Endodermal cell (in vitro differentiated cells): ENCODE measurements at regions not wholly inside any gene's neighbourhood (a gene's known extent, or its start where the extent isn't known, plus 50 kb on each side); places are given as distances from the start of the nearest gene placed in this dataset.

Experiments
- DNase-seq: peaks from one replicate; pipeline ENCODE4 v3.0.0-alpha.2; 2017
- H3K27ac ChIP-seq: 2 replicates; pipeline ENCODE4 v1.5.1; 2013; ENCODE audit warnings: mild to moderate bottlenecking, low read depth, low read length, moderate library complexity
- H3K27me3 ChIP-seq: 2 replicates; pipeline ENCODE4 v1.6.1; 2013; ENCODE audit warnings: mild to moderate bottlenecking, low read length, moderate library complexity; ENCODE audit not compliant: insufficient read depth, control insufficient read depth, poor library complexity, severe bottlenecking
- H3K36me3 ChIP-seq: 2 replicates; pipeline ENCODE4 v1.7.0; 2013; ENCODE audit warnings: mild to moderate bottlenecking, low read length, moderate library complexity; ENCODE audit not compliant: control insufficient read depth, insufficient read depth
- H3K4me1 ChIP-seq: one replicate; pipeline ENCODE4 v1.7.0; 2013; ENCODE audit warnings: low read length; ENCODE audit not compliant: control insufficient read depth, insufficient read depth
- H3K4me3 ChIP-seq: 2 replicates; pipeline ENCODE4 v1.5.1; 2013; ENCODE audit warnings: mild to moderate bottlenecking, low read length, moderate library complexity
- H3K9ac ChIP-seq: 2 replicates; pipeline ENCODE4 v1.6.1; 2013; ENCODE audit warnings: mild to moderate bottlenecking, low read length, moderate library complexity; ENCODE audit not compliant: poor library complexity, severe bottlenecking; ENCODE audit errors: extremely low read depth
- H3K9me3 ChIP-seq: 2 replicates; pipeline ENCODE4 v1.6.1; 2013; ENCODE audit warnings: mild to moderate bottlenecking, low read length, moderate library complexity; ENCODE audit not compliant: control insufficient read depth
- H3K27ac Mint-ChIP-seq: 2 replicates; pipeline ENCODE4 v1.8.0; 2020; ENCODE audit warnings: mixed read lengths
- H3K27me3 Mint-ChIP-seq: 2 replicates; pipeline ENCODE4 v1.8.0; 2021; ENCODE audit warnings: mild to moderate bottlenecking, mixed read lengths; ENCODE audit not compliant: insufficient read depth
- H3K36me3 Mint-ChIP-seq: 2 replicates; pipeline ENCODE4 v1.8.0; 2020; ENCODE audit warnings: low read depth, mixed read lengths
- H3K4me1 Mint-ChIP-seq: 2 replicates; pipeline ENCODE4 v1.8.0; 2020; ENCODE audit warnings: mixed read lengths
- H3K4me3 Mint-ChIP-seq: 2 replicates; pipeline ENCODE4 v1.8.0; 2020; ENCODE audit warnings: mild to moderate bottlenecking, moderate library complexity, mixed read lengths
- H3K9me3 Mint-ChIP-seq: 2 replicates; pipeline ENCODE4 v1.8.0; 2020; ENCODE audit warnings: mild to moderate bottlenecking, mixed read lengths
- WGBS, 2 experiments: methylation state at CpG; one replicate each; pipeline versions ENCODE4 v1.1.5 to v1.1.7; 2013; ENCODE audit warnings: missing lambda C conversion rate in 2 of 2, mixed read lengths in 1 of 2; ENCODE audit not compliant: insufficient coverage in 1 of 2, insufficient read length in 1 of 2; 5-methylcytosine and 5-hydroxymethylcytosine counted together
- TF ChIP-seq, protein P1 (sequence below): fragments of 200-600 bp; sonication (generic); conservative IDR thresholded peaks from 2 replicates; pipeline ENCODE4 v1.5.0; 2021; ENCODE audit warnings: antibody characterized with exemption, mild to moderate bottlenecking

DNA sequence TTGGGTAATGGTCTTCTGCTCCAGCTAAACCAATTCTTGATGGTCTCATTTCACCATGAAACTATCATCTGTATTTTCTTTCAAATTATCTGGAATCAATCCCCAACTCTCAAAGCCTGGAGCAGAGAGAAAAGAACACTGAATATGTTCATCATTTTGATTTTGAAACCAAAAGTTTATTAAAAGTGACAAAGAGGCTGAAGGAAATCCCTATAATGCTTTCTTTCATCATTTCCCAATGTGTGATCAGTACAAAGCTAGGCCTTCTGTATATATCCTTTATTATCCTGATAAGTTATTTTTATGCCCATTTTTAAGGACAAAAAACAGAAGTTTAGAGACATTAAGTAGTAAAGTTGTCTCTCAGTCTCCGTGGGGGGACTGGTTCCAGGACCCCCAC, 50.1 kb upstream of the MBNL1 start:
- no peak overlapping the region for H3K4me3 Mint-ChIP-seq
- peaks cover 62% of the 10 kb centered on the region for H3K27me3 Mint-ChIP-seq
- H3K27me3 ChIP-seq: peaks cover 57% of the 10 kb centered on the region
- peaks cover 6% of the 10 kb centered on the region for H3K9me3 Mint-ChIP-seq
- no peak overlapping the region for H3K27ac ChIP-seq
- no peak overlapping the region for H3K27ac Mint-ChIP-seq
- TF ChIP-seq, protein P1, sequence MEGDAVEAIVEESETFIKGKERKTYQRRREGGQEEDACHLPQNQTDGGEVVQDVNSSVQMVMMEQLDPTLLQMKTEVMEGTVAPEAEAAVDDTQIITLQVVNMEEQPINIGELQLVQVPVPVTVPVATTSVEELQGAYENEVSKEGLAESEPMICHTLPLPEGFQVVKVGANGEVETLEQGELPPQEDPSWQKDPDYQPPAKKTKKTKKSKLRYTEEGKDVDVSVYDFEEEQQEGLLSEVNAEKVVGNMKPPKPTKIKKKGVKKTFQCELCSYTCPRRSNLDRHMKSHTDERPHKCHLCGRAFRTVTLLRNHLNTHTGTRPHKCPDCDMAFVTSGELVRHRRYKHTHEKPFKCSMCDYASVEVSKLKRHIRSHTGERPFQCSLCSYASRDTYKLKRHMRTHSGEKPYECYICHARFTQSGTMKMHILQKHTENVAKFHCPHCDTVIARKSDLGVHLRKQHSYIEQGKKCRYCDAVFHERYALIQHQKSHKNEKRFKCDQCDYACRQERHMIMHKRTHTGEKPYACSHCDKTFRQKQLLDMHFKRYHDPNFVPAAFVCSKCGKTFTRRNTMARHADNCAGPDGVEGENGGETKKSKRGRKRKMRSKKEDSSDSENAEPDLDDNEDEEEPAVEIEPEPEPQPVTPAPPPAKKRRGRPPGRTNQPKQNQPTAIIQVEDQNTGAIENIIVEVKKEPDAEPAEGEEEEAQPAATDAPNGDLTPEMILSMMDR: no peak
- H3K36me3 Mint-ChIP-seq: no peaks in the 10 kb centered on the region
- DNase-seq: no peak
- no peak overlapping the region for H3K4me3 ChIP-seq
- WGBS, 2 experiments: 86% methylated on average over 1 of the region's 1 CpG; no CpG with 5 or more reads in 1 of the 2 experiments
- H3K9me3 ChIP-seq: no peaks in the 10 kb centered on the region
- H3K4me1 ChIP-seq: no peaks in the 10 kb centered on the region
- H3K9ac ChIP-seq: no peak overlapping the region
- no peaks in the 10 kb centered on the region for H3K36me3 ChIP-seq
- H3K4me1 Mint-ChIP-seq: no peaks in the 10 kb centered on the region
